ENCODE measurements at regions not wholly inside any gene's neighbourhood (a gene's known extent, or its start where the extent isn't known, plus 50 kb on each side); places are given as distances from the start of the nearest gene placed in this dataset.
"Not testable (repeated sequence)": the region's sequence is repeated elsewhere in the genome, so short reads cannot be mapped to it uniquely, and the experiment has no call there.

DNA sequence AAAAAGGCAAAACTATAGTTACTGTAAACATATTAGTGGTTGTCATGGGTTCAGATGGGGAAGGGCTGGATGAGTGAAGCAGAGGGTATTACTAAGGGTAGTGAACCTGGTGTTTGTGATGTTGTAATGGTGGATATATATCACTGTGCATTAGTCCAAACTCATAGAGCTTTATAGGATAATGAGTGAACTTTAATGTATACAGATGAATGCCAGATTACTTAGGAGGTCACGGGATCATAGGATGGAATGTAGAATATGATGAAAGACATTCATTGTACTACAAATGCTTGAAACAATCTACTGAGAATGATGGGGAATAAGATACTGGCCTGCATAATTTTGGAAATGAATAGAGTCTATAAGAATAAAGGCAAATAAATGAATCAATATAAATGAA, 226.7 kb upstream of the ZNF804A start:
- DNase-seq: no peak

DNA sequence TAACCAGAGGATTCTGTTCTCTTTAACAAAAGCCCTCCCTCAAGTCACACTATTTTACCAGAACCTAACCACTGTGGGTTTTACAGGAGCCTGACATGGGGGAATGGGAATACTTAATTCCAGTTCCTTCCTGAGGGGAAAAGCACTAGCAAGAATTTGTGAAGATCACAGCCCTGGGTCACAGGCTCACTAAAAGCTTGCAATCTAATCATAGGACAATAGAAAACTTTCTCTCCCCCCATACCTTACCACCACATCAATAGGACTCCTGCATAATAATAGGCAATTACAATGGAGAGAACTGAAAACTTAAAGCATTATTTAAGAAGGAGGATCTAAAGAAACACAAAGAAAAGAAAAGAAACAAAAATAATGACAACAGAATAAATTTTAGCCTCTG, 225.8 kb upstream of the ZNF804A start:
- no peak for DNase-seq

DNA sequence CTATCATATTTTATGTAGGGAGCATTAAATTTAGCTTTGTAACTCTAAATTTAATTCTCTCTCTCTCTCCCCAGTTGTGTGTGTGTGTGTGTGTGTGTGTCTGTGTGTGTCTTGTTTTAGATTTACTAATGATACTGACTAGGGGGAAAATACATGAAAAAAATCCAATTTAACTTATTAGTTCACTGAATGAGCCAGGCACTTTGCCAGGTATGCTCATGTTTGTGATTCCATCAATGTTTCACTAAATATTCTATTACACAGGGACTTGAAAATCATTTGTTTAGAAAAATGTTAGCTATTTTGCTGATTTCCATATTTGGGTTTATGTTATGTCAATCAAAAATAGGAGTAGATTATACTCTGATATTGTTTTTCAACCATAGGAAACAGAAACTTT, 203.7 kb upstream of the ZNF804A start:
- DNase-seq: no peak

DNA sequence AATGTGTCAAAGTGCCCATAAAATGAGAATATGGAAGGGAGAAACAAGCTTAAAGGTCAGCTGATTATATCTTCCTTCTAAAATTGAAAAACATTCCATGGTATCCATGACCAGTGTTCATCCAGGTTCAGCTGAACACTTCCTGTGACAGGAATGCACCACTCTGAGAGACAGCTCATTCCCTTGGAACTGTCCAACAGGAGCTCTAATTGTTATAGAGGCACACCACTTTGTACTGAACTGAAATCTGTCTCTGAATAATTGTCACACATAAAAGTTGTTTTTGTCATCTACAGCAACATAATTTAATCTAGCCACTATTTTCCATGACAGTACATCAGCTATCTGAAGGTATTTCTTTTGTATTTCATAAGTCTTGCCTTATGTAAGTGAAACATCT, 195.9 kb upstream of the ZNF804A start:
- DNase-seq: no peak

DNA sequence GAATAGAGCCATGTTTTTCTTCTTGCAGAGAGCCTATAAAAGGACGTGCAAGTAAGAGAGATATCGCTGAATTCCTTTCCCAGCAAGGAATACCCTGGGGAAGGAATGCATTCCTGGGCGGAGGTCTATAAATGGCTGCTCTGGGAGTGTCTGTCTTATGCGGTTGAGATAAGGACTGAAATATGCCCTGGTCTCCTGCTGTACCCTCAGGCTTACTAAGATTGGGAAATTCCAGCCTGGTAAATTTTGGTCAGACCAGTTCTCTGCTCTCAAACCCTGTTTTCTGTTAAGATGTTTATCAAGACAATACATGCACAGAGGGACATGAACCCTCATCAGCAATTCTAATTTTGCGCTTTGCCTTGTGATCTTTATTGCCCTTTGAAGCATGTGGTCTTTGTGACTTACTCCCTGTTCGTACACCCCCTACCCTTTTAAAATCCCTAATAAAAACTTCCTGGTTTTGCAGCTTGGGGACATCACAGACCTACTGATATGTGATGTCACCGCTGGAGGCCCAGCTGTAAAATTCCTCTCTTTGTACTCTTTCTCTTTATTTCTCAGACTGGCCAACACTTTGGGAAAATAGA, 191.2 kb upstream of the ZNF804A start:
- DNase-seq: not testable (repeated sequence)

DNA sequence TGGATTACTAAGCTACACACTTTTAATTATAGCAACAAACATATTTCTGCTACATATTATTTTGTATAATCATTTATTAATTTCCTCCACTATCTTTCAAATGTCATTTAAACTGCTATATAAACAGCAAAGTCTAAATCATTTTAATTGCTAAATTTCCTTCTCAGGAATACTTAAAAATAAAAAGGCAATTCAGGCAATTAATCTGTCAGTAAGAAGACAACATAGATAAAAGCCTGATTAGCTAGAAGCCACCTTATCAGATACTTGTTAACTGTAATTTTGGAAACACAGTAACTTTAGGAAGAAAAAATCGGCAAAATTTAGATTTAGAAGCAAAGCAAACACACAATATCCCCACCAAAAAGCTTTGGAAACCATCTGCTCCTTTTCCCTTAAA, 188.2 kb upstream of the ZNF804A start:
- DNase-seq: no peak

DNA sequence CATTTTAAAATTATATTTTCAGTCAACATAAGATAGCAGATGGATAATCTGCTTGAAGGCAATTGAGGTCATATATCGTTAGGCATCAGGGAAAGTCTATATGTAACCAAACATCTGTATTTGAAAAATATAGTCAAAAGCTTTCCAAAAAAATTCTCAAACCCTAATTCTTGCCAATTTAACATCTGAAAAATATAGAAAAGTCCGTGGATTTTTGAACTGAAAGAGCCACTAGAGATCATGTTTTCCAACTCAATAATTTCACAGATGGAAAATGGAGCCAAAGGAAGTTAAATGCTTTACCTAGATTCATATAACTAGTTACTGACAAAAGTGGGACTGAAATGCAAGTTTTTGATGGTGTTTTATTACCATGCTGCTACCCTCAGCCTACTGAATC, 185.1 kb upstream of the ZNF804A start:
- no peak for DNase-seq

DNA sequence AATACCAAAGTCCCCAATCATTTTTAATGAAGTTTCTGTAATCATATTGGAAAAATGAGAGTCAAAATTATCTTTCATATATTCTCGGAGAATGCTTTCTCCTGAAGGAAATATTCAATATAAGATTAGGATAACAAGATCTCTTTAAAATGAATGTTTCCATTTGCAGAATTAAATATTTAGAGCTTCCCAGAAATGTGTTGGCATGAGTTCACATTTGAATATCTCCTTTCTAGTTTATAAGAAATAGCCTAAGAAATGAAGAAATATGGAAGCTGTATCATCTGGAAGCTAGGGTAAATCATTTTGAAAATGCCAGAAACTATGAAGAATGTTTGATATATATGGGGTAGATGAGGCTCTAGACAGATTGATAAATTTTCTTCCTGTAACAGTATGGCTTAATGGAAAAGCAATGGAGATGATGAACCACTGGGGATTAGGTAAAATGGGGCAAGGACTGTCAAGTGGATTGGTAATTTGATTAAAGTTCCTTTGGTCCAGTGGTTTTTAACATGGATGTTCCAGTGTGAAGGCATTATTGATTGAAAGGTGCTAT, 184.6 kb upstream of the ZNF804A start:
- DNase-seq: no peak

DNA sequence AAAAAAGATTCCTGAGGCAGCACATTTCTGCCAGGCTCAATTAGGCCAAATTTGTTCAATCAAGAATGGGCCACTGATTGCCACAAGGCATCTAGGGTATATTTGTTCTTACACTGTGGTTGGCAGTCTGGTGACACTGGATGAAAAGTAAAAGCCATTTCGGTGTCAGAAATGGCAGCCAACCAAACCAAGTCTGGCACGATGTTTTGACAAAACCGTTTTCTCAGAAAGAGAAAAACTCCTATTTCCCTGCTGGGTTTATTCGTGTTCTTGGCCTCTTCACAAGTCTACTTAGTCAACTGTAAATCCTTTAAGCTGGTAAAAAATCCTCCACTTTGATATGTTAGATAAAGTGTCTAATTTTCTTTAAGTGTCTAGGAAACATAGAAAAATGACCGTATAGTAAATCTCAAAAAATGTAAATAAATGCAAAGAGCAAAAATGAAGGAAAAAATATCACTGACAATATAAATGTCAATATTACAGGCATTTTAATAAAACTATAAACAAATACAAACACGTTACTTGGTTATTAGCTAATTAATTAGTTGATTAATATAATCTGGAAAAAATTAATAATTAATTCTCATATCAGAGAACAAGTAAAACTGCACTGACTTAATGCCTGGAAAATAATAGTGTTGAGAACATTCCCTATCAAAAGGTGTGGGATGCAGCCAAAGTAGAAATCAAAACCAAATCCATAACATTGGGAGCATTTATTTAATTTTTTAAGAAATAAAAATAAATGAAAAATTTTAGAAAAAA, 182.0 kb upstream of the ZNF804A start:
- DNase-seq: no peak

DNA sequence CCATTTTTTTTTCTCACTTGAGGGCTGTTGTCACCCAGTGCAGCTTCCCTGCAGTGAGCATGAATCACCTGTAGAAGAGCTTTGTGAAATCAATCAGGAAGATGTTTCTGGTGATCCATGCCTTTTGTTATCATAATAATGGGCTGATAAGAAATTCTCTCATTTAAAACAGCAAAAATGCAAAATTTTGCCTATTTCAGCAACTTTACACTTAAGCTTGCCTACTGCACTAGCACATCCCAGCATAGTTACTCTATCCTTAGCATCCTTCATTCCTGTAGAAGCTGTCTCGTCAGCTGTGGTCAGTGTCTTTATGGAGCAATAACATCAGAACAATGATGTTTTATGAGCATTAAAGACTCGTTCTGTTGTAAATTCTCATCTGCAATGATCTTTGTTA, 178.6 kb upstream of the ZNF804A start:
- no peak for DNase-seq

DNA sequence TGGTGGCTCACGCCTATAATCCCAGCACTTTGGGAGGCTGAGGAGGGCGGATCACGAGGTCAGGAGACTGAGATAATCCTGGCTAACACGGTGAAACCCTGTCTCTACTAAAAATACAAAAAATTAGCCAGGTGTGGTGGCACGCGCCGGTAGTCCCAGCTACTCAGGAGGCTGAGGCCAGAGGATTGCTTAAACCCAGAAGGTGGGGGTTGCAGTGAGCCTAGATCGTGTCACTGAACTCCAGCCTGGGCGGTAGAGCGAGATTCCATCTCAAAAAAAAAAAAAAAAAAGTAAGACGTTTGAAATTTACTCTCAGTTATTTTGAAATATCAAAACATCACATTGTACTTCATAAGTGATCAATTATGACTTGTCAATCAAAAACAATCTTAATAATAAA, 176.9 kb upstream of the ZNF804A start:
- not testable (repeated sequence) for DNase-seq

DNA sequence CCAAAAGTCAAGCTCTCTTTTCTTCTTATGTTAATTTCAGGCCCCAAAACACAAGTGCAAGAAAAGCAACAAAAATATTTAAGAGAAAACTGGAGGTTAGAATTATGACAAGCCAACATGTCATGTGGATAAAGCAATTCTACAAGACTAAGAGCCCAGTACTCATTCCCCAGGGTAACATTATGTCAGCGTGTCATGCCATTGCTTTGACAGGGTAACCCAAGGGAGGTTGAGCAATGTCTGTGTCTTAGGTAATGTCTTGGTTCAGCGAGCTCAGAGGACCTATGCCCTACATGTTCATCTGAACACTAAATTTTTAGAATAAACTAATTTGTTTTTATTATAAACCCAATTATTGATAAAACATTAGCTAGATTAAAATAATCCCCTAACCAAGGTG, 173.2 kb upstream of the ZNF804A start:
- no peak for DNase-seq

DNA sequence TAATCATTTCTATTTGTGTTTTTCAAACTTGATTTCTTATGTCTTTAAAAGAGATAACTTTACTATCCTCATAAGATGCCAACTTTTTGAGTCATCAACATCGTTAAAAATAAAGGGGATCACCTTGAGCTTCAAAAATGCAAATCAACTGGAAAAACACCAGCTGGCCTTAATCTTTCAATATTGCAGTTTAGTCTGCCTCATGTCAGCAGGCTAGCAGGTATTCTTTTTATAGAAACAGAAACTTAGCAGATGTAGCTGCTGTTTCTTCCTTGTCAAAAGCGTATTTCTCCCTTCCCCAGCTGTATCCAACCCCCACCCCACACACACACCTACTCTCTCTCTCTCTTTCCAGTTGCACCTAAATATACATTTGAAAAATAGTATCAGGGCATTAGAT, 154.1 kb upstream of the ZNF804A start:
- no peak for DNase-seq

DNA sequence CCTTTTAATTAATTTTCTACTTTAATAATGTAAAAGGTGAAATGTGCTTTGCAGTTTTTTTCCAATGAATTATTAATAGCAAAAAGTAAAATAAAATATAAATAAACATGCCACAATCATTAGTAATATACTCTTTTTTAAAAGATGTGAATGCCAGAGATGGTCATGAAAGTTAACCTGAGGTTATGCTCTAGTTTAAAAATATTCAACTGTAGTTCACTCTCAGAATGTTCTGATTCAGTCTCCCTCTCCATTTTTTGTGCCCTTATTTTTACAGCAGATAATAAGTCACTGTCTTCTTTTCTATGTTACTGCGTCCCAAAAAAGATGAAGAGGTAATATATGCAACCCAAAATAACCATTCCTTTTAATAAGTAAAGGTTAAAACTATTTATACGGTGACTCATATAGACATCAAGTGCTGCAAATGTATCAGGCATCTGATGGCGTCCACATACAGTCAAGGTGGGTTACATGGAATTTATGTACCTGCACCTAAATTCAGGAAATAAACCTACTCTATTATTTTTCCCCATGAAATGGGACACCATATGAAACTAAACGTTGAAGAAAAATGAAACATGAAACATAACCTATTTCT, 153.6 kb upstream of the ZNF804A start:
- DNase-seq: no peak

DNA sequence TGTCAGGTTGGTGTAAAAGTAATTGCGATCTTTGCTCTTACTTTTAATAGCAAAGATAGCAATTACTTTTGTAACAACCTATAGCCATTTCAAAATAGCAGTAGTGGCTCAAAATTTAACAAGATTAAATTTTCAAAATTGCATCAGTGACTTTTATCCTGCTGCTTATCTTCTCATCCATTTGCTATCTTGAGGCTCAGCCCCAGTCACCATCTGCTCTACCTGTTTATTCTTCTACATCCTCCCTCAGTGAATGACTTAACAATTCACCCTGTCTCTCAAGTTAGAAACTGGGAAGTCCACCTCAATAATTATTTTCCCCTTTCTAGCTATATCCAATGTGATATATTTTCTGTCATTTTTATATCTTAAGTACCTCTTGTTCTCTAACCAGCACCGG, 148.6 kb upstream of the ZNF804A start:
- DNase-seq: no peak

DNA sequence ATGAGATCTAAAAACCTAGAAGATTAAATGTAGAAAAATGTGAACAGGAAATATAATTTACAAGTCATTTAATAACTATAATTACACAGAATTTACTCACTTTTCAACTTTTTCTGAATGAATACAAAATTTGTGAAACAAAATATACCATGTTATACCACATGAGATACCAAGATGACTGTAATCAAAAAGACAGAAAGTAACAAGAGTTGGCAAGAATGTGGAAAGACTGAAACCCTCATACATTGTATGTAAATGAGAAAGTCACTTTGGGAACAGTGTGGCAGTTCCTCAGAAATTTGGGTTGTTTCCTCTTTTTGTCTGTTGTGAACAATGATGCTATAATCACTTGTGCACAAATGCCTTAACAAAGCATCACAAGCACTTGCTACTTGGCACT, 145.4 kb upstream of the ZNF804A start:
- DNase-seq: no peak

DNA sequence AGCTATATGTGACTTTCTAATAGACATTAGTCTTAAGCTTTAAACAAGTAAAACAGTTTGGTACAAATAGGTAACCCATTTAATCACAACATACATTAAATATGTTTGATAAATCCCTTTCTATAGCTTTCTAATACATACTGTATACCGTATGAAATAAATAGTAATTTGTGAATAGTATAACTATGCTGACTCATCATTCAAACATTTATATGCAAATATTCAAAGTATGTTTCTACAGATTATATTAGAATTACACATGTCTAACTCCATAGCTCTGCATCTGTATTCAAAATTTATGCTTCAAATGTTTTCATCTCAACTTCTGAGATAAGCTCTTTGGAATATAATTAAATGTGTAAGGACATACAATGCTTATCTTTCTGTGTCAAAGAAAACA, 142.7 kb upstream of the ZNF804A start:
- DNase-seq: no peak

DNA sequence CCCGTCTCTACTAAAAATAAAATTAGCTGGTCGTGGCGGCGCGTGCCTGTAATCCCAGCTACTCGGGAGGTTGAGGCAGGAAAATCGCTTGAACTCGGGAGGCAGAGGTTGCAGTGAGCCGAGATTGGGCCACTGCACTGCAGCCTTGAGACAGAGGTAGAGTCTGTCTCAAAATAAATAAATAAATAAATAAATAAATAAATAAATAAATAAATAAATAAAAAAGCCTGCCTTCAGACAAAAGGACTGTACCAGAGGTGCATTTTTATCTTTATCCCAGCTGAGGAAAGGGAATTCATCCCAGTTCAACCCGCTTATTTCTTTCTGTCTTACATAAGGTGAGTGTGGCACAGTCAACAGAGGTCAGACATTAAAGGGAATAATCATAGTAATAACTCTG, 141.6 kb upstream of the ZNF804A start:
- not testable (repeated sequence) for DNase-seq

DNA sequence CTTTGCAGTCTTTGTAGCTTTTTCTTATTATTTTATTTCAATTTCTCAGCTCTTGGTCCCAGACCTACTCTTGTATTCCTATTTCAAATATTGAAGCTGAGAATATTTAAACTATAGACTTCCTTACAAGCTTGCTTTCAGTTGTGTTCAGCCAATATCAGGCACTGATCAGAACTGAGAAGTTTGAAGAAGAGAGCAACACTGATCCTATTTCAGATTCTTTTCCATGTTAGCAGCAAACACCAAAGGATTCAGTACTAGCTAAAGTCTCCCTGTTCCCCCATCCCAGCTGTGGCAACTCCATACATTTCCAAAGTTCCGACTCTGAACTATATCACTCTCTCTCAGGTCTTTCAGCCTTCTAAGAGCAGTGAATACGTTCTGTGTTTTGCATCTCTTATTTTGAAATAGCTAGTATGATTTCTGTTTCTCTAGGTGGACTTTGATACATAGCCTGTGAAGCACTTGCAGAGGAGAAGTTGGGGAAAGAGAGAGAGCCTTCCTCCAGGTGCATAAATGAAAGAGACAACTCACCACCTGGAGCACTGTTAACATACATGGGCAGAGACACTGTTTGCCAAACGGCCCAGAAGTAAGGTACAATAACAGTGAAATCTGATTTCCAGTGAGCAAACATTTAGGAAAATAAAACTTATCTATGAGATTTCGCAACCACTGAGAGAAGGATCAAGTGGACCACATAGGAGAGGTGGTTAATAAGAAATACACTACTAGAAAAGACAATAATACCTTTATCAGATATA, 135.0 kb upstream of the ZNF804A start:
- no peak for DNase-seq

DNA sequence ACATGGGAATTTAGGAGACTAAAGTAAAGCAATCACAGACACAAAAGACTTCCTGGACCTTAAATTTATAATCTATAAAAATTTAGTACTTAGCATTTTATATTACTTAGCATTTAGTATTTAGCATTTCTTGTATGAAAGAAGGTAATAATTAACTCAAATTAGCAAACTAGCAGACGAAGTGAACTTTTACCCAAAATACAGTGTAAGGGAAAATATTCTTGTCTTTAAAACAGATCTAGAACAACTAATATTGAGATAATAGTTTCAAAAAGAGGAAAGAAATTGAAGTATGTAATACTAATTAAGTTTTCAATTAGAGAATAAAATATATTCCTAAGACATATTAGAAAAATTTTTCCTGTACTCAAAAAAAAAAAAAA, 134.5 kb upstream of the ZNF804A start:
- no peak for DNase-seq

DNA sequence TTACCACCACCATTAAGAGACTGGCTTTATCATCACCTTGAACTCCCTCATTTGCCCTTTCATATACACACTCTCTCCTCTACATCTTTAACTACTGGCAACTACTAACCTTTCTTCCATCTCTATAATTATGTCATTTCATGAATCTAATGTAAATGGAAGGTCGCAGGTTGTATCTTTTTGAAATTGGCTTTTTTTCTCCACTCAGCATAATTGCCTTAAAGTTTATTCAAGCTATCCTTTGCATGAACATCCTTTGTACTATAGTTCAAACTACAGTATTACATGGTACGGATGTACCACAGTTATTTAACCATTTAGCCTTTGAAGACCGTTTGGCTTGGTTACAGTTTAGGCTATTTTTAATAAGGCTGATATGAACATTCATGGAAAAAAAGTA, 129.5 kb upstream of the ZNF804A start:
- DNase-seq: no peak

DNA sequence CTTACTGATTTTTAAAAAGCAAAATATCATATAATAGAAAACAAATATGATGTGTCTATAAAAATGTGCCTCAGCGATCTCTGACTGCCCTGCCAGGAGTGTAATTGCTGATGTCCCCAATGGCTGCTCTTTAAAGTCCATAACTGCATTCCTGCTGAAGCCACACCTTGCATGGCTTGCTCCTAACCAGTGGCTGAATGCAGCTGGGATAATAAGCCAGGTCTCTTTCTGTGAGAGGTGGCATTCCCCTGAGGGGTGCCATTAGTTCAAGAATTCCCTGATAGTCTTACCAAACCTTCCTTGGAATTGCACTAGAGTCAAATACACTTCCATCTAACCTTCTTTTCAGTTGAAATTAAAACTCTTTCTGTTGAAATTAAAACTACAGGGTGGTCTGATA, 125.8 kb upstream of the ZNF804A start:
- no peak for DNase-seq

DNA sequence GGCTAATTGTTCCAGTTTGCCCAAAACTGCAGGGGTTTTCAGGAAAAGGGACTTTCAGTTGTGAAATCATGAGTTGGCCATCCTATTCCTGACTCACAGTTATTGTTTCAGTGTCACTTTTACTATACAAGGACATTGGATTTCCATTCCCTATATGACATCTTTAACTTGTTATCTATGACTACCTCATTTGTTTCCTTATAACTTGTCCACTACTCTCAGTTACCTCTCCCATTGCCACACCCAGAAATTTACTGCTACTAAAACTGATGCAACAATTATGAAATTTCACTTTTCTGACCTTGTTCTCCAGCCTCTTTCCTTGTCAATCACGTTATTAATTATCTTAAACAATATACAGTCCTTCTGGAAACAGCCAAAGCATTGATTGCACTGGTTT, 116.5 kb upstream of the ZNF804A start:
- no peak for DNase-seq

DNA sequence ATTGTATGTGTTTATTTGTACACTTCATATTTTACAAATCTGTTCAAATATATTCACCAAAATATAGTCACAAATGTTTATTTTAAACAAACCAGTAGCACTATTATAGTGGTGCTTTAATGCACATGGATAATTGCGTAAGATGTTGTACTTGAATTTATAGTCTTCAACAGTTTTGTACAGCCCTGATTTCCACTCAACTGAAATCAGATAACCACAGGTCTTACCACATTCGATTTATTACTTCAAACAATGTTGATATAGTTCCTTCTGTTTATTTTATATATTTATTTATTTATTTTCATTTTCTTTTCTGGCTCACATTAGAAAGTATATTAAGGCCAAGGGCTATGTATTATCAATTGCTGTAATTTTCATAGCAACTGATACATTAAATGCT, 99.4 kb upstream of the ZNF804A start:
- no peak for DNase-seq
